ENCODE measurements at regions not wholly inside any gene's neighbourhood (a gene's known extent, or its start where the extent isn't known, plus 50 kb on each side); places are given as distances from the start of the nearest gene placed in this dataset.

GRCh38 chr2:14348247-14348646 is 284.3 kb upstream of the LRATD1 start:
- H3K79me2 ChIP-seq: no peaks in the 10 kb centered on the region
- H3K9ac ChIP-seq: no peak overlapping the region
- H3K27me3 ChIP-seq (ENCODE audit: control insufficient read depth, insufficient read depth, low read length): no peaks in the 10 kb centered on the region
- H3K36me3 ChIP-seq (ENCODE audit: control insufficient read depth, insufficient read depth, low read length): no peaks in the 10 kb centered on the region
- H3K27ac ChIP-seq: no peak overlapping the region
- H3K4me3 ChIP-seq (ENCODE audit: low read depth, low read length): no peak overlapping the region
- no peak overlapping the region for H3K4me2 ChIP-seq (ENCODE audit: low read length)
- TF ChIP-seq CTCF (IDR thresholded peaks at IDR 0.05): no peak
- H3K4me1 ChIP-seq: no peaks in the 10 kb centered on the region
- H3K9me3 ChIP-seq (ENCODE audit: control insufficient read depth, low read length): no peaks in the 10 kb centered on the region
- no peak overlapping the region for H2AFZ ChIP-seq

- TF ChIP-seq CTCF (IDR thresholded peaks at IDR 0.05): no peak
- H3K4me2 ChIP-seq (ENCODE audit: low read length): no peak overlapping the region
- H2AFZ ChIP-seq: no peak overlapping the region
- no peak overlapping the region for H3K9ac ChIP-seq
- H3K79me2 ChIP-seq: no peaks in the 10 kb centered on the region
- no peak overlapping the region for H3K4me3 ChIP-seq (ENCODE audit: low read depth, low read length)
- H3K27me3 ChIP-seq (ENCODE audit: control insufficient read depth, insufficient read depth, low read length): no peaks in the 10 kb centered on the region
- no peaks in the 10 kb centered on the region for H3K9me3 ChIP-seq (ENCODE audit: control insufficient read depth, low read length)
- H3K36me3 ChIP-seq (ENCODE audit: control insufficient read depth, insufficient read depth, low read length): no peaks in the 10 kb centered on the region
- H3K4me1 ChIP-seq: no peaks in the 10 kb centered on the region
- no peak overlapping the region for H3K27ac ChIP-seq
These were observed 281.7 kb upstream of the LRATD1 start for GRCh38 chr2:14350856-14351255.

- H3K4me1 ChIP-seq: no peaks in the 10 kb centered on the region
- TF ChIP-seq CTCF (IDR thresholded peaks at IDR 0.05): no peak
- H2AFZ ChIP-seq: no peak overlapping the region
- H3K9me3 ChIP-seq (ENCODE audit: control insufficient read depth, low read length): no peaks in the 10 kb centered on the region
- H3K9ac ChIP-seq: no peak overlapping the region
- H3K4me2 ChIP-seq (ENCODE audit: low read length): no peak overlapping the region
- no peaks in the 10 kb centered on the region for H3K27me3 ChIP-seq (ENCODE audit: control insufficient read depth, insufficient read depth, low read length)
- H3K4me3 ChIP-seq (ENCODE audit: low read depth, low read length): no peak overlapping the region
- no peaks in the 10 kb centered on the region for H3K79me2 ChIP-seq
- H3K27ac ChIP-seq: no peak overlapping the region
- H3K36me3 ChIP-seq (ENCODE audit: control insufficient read depth, insufficient read depth, low read length): no peaks in the 10 kb centered on the region
These were observed 280.4 kb upstream of the LRATD1 start for GRCh38 chr2:14352067-14352466.

- TF ChIP-seq CTCF (IDR thresholded peaks at IDR 0.05): no peak
- Histone ChIP-seq H3K4me2 (ENCODE audit: low read length) (no peak overlapping the region), H3K36me3 (ENCODE audit: control insufficient read depth, insufficient read depth, low read length) (no peaks in the 10 kb centered on the region), H3K4me3 (ENCODE audit: low read depth, low read length) (no peak overlapping the region), H3K27ac (no peak overlapping the region), H2AFZ (no peak overlapping the region), H3K4me1 (no peaks in the 10 kb centered on the region), H3K9me3 (ENCODE audit: control insufficient read depth, low read length) (no peaks in the 10 kb centered on the region), H3K27me3 (ENCODE audit: control insufficient read depth, insufficient read depth, low read length) (no peaks in the 10 kb centered on the region), H3K9ac (no peak overlapping the region), H3K79me2 (no peaks in the 10 kb centered on the region)
These were observed 278.3 kb upstream of the LRATD1 start for GRCh38 chr2:14354231-14354630.

- Histone ChIP-seq H3K4me3 (ENCODE audit: low read depth, low read length) (no peak overlapping the region), H3K4me1 (no peaks in the 10 kb centered on the region), H3K27ac (no peak overlapping the region), H3K36me3 (ENCODE audit: control insufficient read depth, insufficient read depth, low read length) (no peaks in the 10 kb centered on the region), H3K9me3 (ENCODE audit: control insufficient read depth, low read length) (no peaks in the 10 kb centered on the region), H2AFZ (no peak overlapping the region), H3K79me2 (no peaks in the 10 kb centered on the region), H3K27me3 (ENCODE audit: control insufficient read depth, insufficient read depth, low read length) (no peaks in the 10 kb centered on the region), H3K4me2 (ENCODE audit: low read length) (no peak overlapping the region), H3K9ac (no peak overlapping the region)
- no peak for TF ChIP-seq CTCF (IDR thresholded peaks at IDR 0.05)
These were observed 277.4 kb upstream of the LRATD1 start for GRCh38 chr2:14355102-14355501.

Measured in parathyroid adenoma (tissue), 2 donors.